Loucy (cell line): ENCODE measurements at regions not wholly inside any gene's neighbourhood (a gene's known extent, or its start where the extent isn't known, plus 50 kb on each side); places are given as distances from the start of the nearest gene placed in this dataset.

Source experiments
- EZH2phosphoT487 ChIP-seq: fragments of 200-600 bp; IDR thresholded peaks from 2 replicates; pipeline ENCODE4 v1.6.1; 2018; ENCODE audit warnings: antibody characterized with exemption, mild to moderate bottlenecking, moderate library complexity, borderline replicate concordance
- TF ChIP-seq, protein P1 (sequence below): fragments of 200-600 bp; sonication (generic); conservative IDR thresholded peaks from 2 replicates; pipeline ENCODE4 v1.5.1; 2014; ENCODE audit warnings: mild to moderate bottlenecking, antibody characterized with exemption, low read length

DNA sequence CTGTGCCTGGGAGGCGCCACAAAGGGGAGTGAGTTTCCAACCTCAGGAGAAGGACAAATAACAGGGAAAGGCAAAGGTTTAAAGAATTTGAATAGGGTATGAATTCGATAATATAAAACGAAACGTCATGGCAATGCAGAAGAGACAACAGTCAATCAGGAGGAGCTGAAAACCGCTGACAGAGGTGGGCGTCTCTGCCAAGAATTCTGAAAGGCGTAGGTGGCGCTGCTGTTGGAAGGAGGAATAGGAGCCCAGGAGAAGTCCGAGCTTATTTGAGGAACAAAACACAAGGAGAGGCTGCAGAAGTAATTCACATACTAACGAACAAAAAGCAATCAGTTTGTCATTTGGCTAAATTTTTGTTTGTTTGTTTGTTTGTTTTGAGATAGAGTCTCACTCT, 485.8 kb upstream of the POU3F3 start:
- TF ChIP-seq, protein P1, sequence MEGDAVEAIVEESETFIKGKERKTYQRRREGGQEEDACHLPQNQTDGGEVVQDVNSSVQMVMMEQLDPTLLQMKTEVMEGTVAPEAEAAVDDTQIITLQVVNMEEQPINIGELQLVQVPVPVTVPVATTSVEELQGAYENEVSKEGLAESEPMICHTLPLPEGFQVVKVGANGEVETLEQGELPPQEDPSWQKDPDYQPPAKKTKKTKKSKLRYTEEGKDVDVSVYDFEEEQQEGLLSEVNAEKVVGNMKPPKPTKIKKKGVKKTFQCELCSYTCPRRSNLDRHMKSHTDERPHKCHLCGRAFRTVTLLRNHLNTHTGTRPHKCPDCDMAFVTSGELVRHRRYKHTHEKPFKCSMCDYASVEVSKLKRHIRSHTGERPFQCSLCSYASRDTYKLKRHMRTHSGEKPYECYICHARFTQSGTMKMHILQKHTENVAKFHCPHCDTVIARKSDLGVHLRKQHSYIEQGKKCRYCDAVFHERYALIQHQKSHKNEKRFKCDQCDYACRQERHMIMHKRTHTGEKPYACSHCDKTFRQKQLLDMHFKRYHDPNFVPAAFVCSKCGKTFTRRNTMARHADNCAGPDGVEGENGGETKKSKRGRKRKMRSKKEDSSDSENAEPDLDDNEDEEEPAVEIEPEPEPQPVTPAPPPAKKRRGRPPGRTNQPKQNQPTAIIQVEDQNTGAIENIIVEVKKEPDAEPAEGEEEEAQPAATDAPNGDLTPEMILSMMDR, result no peak
- TF ChIP-seq EZH2phosphoT487, result no peak
